ENCODE measurements at regions not wholly inside any gene's neighbourhood (a gene's known extent, or its start where the extent isn't known, plus 50 kb on each side); places are given as distances from the start of the nearest gene placed in this dataset.

GRCh38 chrX:69257499-69258127 is 92.4 kb upstream of the PJA1 start:
- H4K20me1 ChIP-seq (ENCODE audit: insufficient read depth), result no peaks in the 10 kb centered on the region
- no peaks in the 10 kb centered on the region for H3K79me2 ChIP-seq (ENCODE audit: insufficient read depth, low read depth)
- no peaks in the 10 kb centered on the region for H3K27me3 ChIP-seq (ENCODE audit: insufficient read depth, low read depth)
- no peak overlapping the region for H3K9ac ChIP-seq
- no peak overlapping the region for H3K27ac ChIP-seq
- H3K4me2 ChIP-seq, result no peak overlapping the region
- H3K36me3 ChIP-seq (ENCODE audit: insufficient read depth), result no peaks in the 10 kb centered on the region
- H2AFZ ChIP-seq (ENCODE audit: low read depth), result no peak overlapping the region
- H3K4me1 ChIP-seq (ENCODE audit: low read depth, poor library complexity, severe bottlenecking), result no peaks in the 10 kb centered on the region
- H3K4me3 ChIP-seq (IDR thresholded peaks at IDR 0.05; ENCODE audit: insufficient read depth, low read depth, low read length), result no peak overlapping the region
- TF ChIP-seq, protein P1, sequence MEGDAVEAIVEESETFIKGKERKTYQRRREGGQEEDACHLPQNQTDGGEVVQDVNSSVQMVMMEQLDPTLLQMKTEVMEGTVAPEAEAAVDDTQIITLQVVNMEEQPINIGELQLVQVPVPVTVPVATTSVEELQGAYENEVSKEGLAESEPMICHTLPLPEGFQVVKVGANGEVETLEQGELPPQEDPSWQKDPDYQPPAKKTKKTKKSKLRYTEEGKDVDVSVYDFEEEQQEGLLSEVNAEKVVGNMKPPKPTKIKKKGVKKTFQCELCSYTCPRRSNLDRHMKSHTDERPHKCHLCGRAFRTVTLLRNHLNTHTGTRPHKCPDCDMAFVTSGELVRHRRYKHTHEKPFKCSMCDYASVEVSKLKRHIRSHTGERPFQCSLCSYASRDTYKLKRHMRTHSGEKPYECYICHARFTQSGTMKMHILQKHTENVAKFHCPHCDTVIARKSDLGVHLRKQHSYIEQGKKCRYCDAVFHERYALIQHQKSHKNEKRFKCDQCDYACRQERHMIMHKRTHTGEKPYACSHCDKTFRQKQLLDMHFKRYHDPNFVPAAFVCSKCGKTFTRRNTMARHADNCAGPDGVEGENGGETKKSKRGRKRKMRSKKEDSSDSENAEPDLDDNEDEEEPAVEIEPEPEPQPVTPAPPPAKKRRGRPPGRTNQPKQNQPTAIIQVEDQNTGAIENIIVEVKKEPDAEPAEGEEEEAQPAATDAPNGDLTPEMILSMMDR (conservative IDR thresholded peaks at IDR 0.05; ENCODE audit: low read depth, low read length), result no peak

DNA sequence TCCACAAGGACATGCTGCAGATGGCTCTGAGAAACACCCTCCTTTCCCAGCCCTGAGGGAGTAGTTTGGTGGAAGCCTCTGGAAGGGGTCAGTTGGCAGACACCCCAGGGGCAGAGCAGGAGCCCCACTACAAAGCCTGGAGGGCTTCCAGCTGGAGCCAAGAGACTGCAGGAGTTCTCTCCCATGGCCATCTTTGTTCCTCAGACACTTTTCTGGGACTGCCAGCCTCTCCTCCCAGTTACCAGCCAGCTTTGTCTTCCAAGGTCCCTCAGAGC is 91.0 kb upstream of the PJA1 start:
- Histone ChIP-seq H3K27me3 (ENCODE audit: insufficient read depth, low read depth) (no peaks in the 10 kb centered on the region), H3K79me2 (ENCODE audit: insufficient read depth, low read depth) (no peaks in the 10 kb centered on the region), H3K4me1 (ENCODE audit: low read depth, poor library complexity, severe bottlenecking) (no peaks in the 10 kb centered on the region), H3K36me3 (ENCODE audit: insufficient read depth) (no peaks in the 10 kb centered on the region), H3K4me2 (no peak overlapping the region), H4K20me1 (ENCODE audit: insufficient read depth) (no peaks in the 10 kb centered on the region), H2AFZ (ENCODE audit: low read depth) (no peak overlapping the region), H3K27ac (no peak overlapping the region), H3K9ac (no peak overlapping the region), H3K4me3 (IDR thresholded peaks at IDR 0.05; ENCODE audit: insufficient read depth, low read depth, low read length) (no peak overlapping the region)
- TF ChIP-seq, protein P1 (conservative IDR thresholded peaks at IDR 0.05; ENCODE audit: low read depth, low read length), result no peak

- no peak overlapping the region for H3K4me2 ChIP-seq
- no peaks in the 10 kb centered on the region for H3K4me1 ChIP-seq (ENCODE audit: low read depth, poor library complexity, severe bottlenecking)
- TF ChIP-seq, protein P1 (conservative IDR thresholded peaks at IDR 0.05; ENCODE audit: low read depth, low read length), result no peak
- H3K79me2 ChIP-seq (ENCODE audit: insufficient read depth, low read depth), result no peaks in the 10 kb centered on the region
- no peak overlapping the region for H2AFZ ChIP-seq (ENCODE audit: low read depth)
- H3K27me3 ChIP-seq (ENCODE audit: insufficient read depth, low read depth), result no peaks in the 10 kb centered on the region
- H3K36me3 ChIP-seq (ENCODE audit: insufficient read depth), result no peaks in the 10 kb centered on the region
- H3K9ac ChIP-seq, result no peak overlapping the region
- no peaks in the 10 kb centered on the region for H4K20me1 ChIP-seq (ENCODE audit: insufficient read depth)
- H3K27ac ChIP-seq, result no peak overlapping the region
- no peak overlapping the region for H3K4me3 ChIP-seq (IDR thresholded peaks at IDR 0.05; ENCODE audit: insufficient read depth, low read depth, low read length)
These were observed 90.4 kb upstream of the PJA1 start for GRCh38 chrX:69255441-69256290.

DNA sequence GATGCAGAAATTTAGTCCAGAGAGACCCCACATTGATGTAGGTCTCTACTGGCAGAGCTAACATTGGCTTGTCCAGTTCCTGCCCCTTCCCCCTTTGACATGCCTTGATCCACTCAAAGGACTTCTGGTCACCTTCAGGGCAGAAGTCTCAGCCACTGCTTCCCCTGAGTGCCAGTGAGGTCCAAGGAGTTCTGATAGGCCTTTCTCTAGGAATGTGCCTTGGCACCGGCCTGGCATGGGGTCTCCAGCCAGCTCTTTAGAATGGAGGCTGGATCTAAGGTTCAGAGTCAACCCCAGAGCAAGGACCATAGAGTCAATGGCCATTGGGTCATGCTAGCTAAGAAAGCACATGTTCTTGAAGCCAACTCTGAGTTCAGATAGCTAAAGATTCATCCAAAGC is 88.6 kb upstream of the PJA1 start:
- Histone ChIP-seq H3K27ac (no peak overlapping the region), H3K9ac (no peak overlapping the region), H3K4me1 (ENCODE audit: low read depth, poor library complexity, severe bottlenecking) (no peaks in the 10 kb centered on the region), H3K27me3 (ENCODE audit: insufficient read depth, low read depth) (no peaks in the 10 kb centered on the region), H3K4me2 (no peak overlapping the region), H2AFZ (ENCODE audit: low read depth) (no peak overlapping the region), H3K36me3 (ENCODE audit: insufficient read depth) (no peaks in the 10 kb centered on the region), H4K20me1 (ENCODE audit: insufficient read depth) (no peaks in the 10 kb centered on the region), H3K4me3 (IDR thresholded peaks at IDR 0.05; ENCODE audit: insufficient read depth, low read depth, low read length) (no peak overlapping the region), H3K79me2 (ENCODE audit: insufficient read depth, low read depth) (no peaks in the 10 kb centered on the region)
- TF ChIP-seq, protein P1 (conservative IDR thresholded peaks at IDR 0.05; ENCODE audit: low read depth, low read length), result no peak
